SK-N-SH (cell line): ENCODE measurements at regions not wholly inside any gene's neighbourhood (a gene's known extent, or its start where the extent isn't known, plus 50 kb on each side); places are given as distances from the start of the nearest gene placed in this dataset.

Experiments used
- CTCF ChIA-PET: fragments of 300-600, 350-600 bp; formaldehyde crosslinking; extraction: SDS; loops from one replicate; lab custom pipeline; 2021; lab: Yijun Ruan, JAX
- POLR2A ChIA-PET: fragments of 350-600 bp; sonication (Branson Sonifier 250); formaldehyde crosslinking; extraction: SDS; loops from one replicate; lab custom pipeline; 2020; ENCODE audit warnings: antibody characterized with exemption, inconsistent platforms; lab: Yijun Ruan, JAX
- DNase-seq: peaks from one replicate; pipeline ENCODE4 v3.0.0; 2012
- H2AFZ ChIP-seq: fragments of 200-600 bp; sonication (generic); 2 replicates; pipeline ENCODE4 v1.8.1; 2016; ENCODE audit warnings: antibody characterized with exemption, mild to moderate bottlenecking, low read depth
- H3F3A ChIP-seq: fragments of 200-600 bp; sonication (generic); replicated peaks from 2 replicates; pipeline ENCODE3; 2016; ENCODE audit warnings: antibody characterized with exemption, mild to moderate bottlenecking; ENCODE audit not compliant: insufficient read depth
- H3K27ac ChIP-seq, 2 experiments: fragments of 200-500 bp in 1 of 2; fragments of 200-600 bp in 1 of 2; sonication (Bioruptor generic) in 1 of 2; sonication (generic), shearing (Covaris generic) in 1 of 2; 2 replicates each; pipeline versions ENCODE4 v1.5.1 to v1.6.1; 2014 to 2016; ENCODE audit warnings: low read depth in 2 of 2, inconsistent platforms in 1 of 2, low read length in 1 of 2, mild to moderate bottlenecking in 1 of 2, mixed read lengths in 1 of 2
- H3K27me3 ChIP-seq: fragments of 200-600 bp; sonication (generic), shearing (Covaris generic); 2 replicates; pipeline ENCODE4 v1.6.1; 2016; ENCODE audit warnings: mixed run types; ENCODE audit not compliant: insufficient read depth
- H3K36me3 ChIP-seq, 2 experiments: fragments of 200-500 bp in 1 of 2; fragments of 200-600 bp in 1 of 2; sonication (Bioruptor generic) in 1 of 2; sonication (generic) in 1 of 2; replicated peaks in 1 of 2; 2 replicates each; pipeline versions ENCODE3 to v1.5.1; 2014 to 2016; ENCODE audit warnings: low read length in 1 of 2, mild to moderate bottlenecking in 1 of 2; ENCODE audit not compliant: insufficient read depth in 2 of 2, control insufficient read depth in 1 of 2
- H3K4me1 ChIP-seq, 2 experiments: fragments of 200-500 bp in 1 of 2; fragments of 200-600 bp in 1 of 2; sonication (Bioruptor generic) in 1 of 2; sonication (generic), shearing (Covaris generic) in 1 of 2; 2 replicates each; pipeline versions ENCODE4 v1.5.1 to v1.6.1; 2014 to 2016; ENCODE audit warnings: low read depth in 1 of 2, low read length in 1 of 2, mixed run types in 1 of 2; ENCODE audit not compliant: insufficient read depth in 2 of 2, control insufficient read depth in 1 of 2
- H3K4me2 ChIP-seq: fragments of 200-600 bp; sonication (generic), shearing (Covaris generic); 2 replicates; pipeline ENCODE4 v1.6.1; 2017; ENCODE audit warnings: mixed run types
- H3K4me3 ChIP-seq, 2 experiments: fragments of 200-500 bp in 1 of 2; fragments of 200-600 bp in 1 of 2; sonication (Bioruptor generic) in 1 of 2; sonication (generic), shearing (Covaris generic) in 1 of 2; 2 replicates each; pipeline versions ENCODE4 v1.5.1 to v1.8.1; 2014 to 2016; ENCODE audit warnings: low read depth in 2 of 2, inconsistent platforms in 1 of 2, low read length in 1 of 2, mild to moderate bottlenecking in 1 of 2, mixed read lengths in 1 of 2, moderate library complexity in 1 of 2
- H3K79me2 ChIP-seq: fragments of 200-600 bp; sonication (generic); 2 replicates; pipeline ENCODE4 v1.8.1; 2017; ENCODE audit warnings: mild to moderate bottlenecking; ENCODE audit not compliant: insufficient read depth
- H3K9ac ChIP-seq: fragments of 200-600 bp; sonication (generic); 2 replicates; pipeline ENCODE4 v1.6.1; 2017; ENCODE audit warnings: mixed run types
- H3K9me2 ChIP-seq: fragments of 200-600 bp; sonication (generic); 2 replicates; pipeline ENCODE4 v1.6.1; 2017; ENCODE audit warnings: mixed run types
- H3K9me3 ChIP-seq: fragments of 200-600 bp; sonication (generic); 2 replicates; pipeline ENCODE4 v1.6.1; 2017; ENCODE audit warnings: mixed run types, mild to moderate bottlenecking, moderate library complexity
- H4K20me1 ChIP-seq: fragments of 200-600 bp; sonication (generic); 2 replicates; pipeline ENCODE4 v1.6.1; 2017; ENCODE audit warnings: mild to moderate bottlenecking, mixed run types; ENCODE audit not compliant: insufficient read depth
- ELF1 ChIP-seq: IDR thresholded peaks from 2 replicates; pipeline ENCODE4 v1.4.0; 2012
- EZH2phosphoT487 ChIP-seq: fragments of 200-600 bp; sonication (generic); IDR thresholded peaks from 2 replicates; pipeline ENCODE4 v1.6.1; 2017; ENCODE audit warnings: low read depth, mixed run types, mild to moderate bottlenecking, antibody characterized with exemption, moderate library complexity, borderline replicate concordance
- FOXJ3 ChIP-seq: sonication (generic); formaldehyde crosslinking; IDR thresholded peaks from 2 replicates; pipeline ENCODE4 v1.5.1; 2020; ENCODE audit warnings: mild to moderate bottlenecking, missing genetic modification reagents
- FOXM1 ChIP-seq: IDR thresholded peaks from 2 replicates; pipeline ENCODE4 v1.4.0; 2012; ENCODE audit warnings: low read depth, mild to moderate bottlenecking
- GABPA ChIP-seq: IDR thresholded peaks from 2 replicates; pipeline ENCODE4 v1.4.0; 2012; ENCODE audit warnings: low read depth, mild to moderate bottlenecking
- GATA2 ChIP-seq: sonication (generic); formaldehyde crosslinking; IDR thresholded peaks from 2 replicates; pipeline ENCODE4 v1.5.0; 2020; ENCODE audit warnings: mild to moderate bottlenecking, missing genetic modification reagents
- MEF2A ChIP-seq: IDR thresholded peaks from 2 replicates; pipeline ENCODE4 v1.4.0; 2012; ENCODE audit warnings: low read depth, borderline replicate concordance
- PBX3 ChIP-seq: IDR thresholded peaks from 2 replicates; pipeline ENCODE4; 2012
- RAD21 ChIP-seq: IDR thresholded peaks from 2 replicates; pipeline ENCODE4 v1.6.1; 2012; ENCODE audit warnings: mild to moderate bottlenecking, low read length
- RFX5 ChIP-seq: IDR thresholded peaks from 2 replicates; pipeline ENCODE4 v1.6.1; 2012; ENCODE audit warnings: mild to moderate bottlenecking, improper control_type of control experiment, low read length
- RXRA ChIP-seq: IDR thresholded peaks from 2 replicates; pipeline ENCODE4 v1.4.0; 2012; ENCODE audit warnings: low read depth, mild to moderate bottlenecking, borderline replicate concordance
- TAF1 ChIP-seq: IDR thresholded peaks from 2 replicates; pipeline ENCODE4 v1.6.1; 2012; ENCODE audit warnings: low read depth, mild to moderate bottlenecking, low read length, moderate library complexity, borderline replicate concordance
- TEAD4 ChIP-seq: IDR thresholded peaks from 2 replicates; pipeline ENCODE4 v1.4.0; 2012; ENCODE audit warnings: mild to moderate bottlenecking, borderline replicate concordance; ENCODE audit not compliant: insufficient read depth
- USF1 ChIP-seq: IDR thresholded peaks from 2 replicates; pipeline ENCODE4 v1.4.0; 2012; ENCODE audit warnings: low read depth, borderline replicate concordance
- ZBTB33 ChIP-seq: IDR thresholded peaks from 2 replicates; pipeline ENCODE4 v1.4.0; 2012; ENCODE audit warnings: low read depth, borderline replicate concordance
- WGBS: methylation state at CpG from one replicate; pipeline ENCODE4 v1.1.6; 2017; ENCODE audit warnings: low lambda C conversion rate; 5-methylcytosine and 5-hydroxymethylcytosine counted together
- TF ChIP-seq, protein P1 (sequence below): fragments of 150-350 bp; IDR thresholded peaks from 2 replicates; pipeline ENCODE4 v1.6.1; 2016; ENCODE audit warnings: mild to moderate bottlenecking, low read depth, low read length
- TF ChIP-seq, protein P2 (sequence below): fragments of 200-600 bp; sonication (generic); IDR thresholded peaks from 2 replicates; pipeline ENCODE4 v1.6.1; 2017; ENCODE audit warnings: antibody characterized with exemption, mild to moderate bottlenecking, moderate library complexity
- TF ChIP-seq, protein P3 (sequence below): IDR thresholded peaks from 2 replicates; pipeline ENCODE4 v1.4.0; 2012; ENCODE audit warnings: low read depth

GRCh38 chr4:23320931-23321587, 568.8 kb downstream of the PPARGC1A start:
- 0% methylated on average over 1 of the region's 1 CpG for WGBS
- Histone ChIP-seq H3K27me3 (no peaks in the 10 kb centered on the region), H3K4me1 (no peaks in the 10 kb centered on the region), H3K4me3 (no peak overlapping the region), H3K79me2 (no peaks in the 10 kb centered on the region), H3K9ac (no peak overlapping the region), H3K4me2 (no peak overlapping the region), H3K9me2 (no peaks in the 10 kb centered on the region), H3K9me3 (no peaks in the 10 kb centered on the region), H4K20me1 (no peaks in the 10 kb centered on the region), H3K36me3 (no peaks in the 10 kb centered on the region), H3F3A (no peaks in the 10 kb centered on the region), H2AFZ (no peak overlapping the region), H3K27ac (no peak overlapping the region)
- TF ChIP-seq GABPA = no peak
- TF ChIP-seq ELF1 = no peak
- no peak for TF ChIP-seq PBX3
- TF ChIP-seq, protein P1, sequence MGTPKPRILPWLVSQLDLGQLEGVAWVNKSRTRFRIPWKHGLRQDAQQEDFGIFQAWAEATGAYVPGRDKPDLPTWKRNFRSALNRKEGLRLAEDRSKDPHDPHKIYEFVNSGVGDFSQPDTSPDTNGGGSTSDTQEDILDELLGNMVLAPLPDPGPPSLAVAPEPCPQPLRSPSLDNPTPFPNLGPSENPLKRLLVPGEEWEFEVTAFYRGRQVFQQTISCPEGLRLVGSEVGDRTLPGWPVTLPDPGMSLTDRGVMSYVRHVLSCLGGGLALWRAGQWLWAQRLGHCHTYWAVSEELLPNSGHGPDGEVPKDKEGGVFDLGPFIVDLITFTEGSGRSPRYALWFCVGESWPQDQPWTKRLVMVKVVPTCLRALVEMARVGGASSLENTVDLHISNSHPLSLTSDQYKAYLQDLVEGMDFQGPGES = no peak
- TF ChIP-seq, protein P2, sequence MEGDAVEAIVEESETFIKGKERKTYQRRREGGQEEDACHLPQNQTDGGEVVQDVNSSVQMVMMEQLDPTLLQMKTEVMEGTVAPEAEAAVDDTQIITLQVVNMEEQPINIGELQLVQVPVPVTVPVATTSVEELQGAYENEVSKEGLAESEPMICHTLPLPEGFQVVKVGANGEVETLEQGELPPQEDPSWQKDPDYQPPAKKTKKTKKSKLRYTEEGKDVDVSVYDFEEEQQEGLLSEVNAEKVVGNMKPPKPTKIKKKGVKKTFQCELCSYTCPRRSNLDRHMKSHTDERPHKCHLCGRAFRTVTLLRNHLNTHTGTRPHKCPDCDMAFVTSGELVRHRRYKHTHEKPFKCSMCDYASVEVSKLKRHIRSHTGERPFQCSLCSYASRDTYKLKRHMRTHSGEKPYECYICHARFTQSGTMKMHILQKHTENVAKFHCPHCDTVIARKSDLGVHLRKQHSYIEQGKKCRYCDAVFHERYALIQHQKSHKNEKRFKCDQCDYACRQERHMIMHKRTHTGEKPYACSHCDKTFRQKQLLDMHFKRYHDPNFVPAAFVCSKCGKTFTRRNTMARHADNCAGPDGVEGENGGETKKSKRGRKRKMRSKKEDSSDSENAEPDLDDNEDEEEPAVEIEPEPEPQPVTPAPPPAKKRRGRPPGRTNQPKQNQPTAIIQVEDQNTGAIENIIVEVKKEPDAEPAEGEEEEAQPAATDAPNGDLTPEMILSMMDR = no peak
- no peak for TF ChIP-seq EZH2phosphoT487
- ChIA-PET CTCF (interaction anchor here (0.9 to 1.0 kb wide), 2 partner anchors 12 to 84 kb away, joined by 3 to 4 read pairs; no protein-coding TSS in a partner anchor), POLR2A (no interaction called here)
- no peak for DNase-seq

DNA sequence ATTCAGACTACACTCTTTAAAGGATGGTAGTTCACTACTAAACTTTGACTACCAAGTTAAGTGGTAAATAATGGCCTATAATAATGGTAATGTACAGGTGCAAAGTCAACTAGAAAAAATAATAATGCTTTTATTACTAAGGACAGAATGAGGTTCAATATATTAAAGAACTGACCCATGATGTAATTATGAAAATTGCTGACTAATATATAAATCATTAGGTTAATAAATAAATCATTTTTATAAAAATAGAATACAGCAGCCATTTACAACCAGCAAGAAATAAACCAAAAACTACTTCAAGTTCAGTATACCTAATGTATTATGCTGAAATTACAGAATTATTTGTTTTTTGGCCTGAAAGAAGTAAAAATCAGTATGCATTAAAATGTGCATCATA, 577.2 kb downstream of the PPARGC1A start:
- CTCF ChIA-PET = no interaction called here
- TF ChIP-seq RAD21 (no peak), FOXJ3 (CRISPR knock-in tag) (no peak), TEAD4 (no peak), TAF1 (no peak), USF1 (no peak), ELF1 (no peak), RXRA (no peak), GATA2 (CRISPR knock-in tag) (no peak), FOXM1 (no peak), MEF2A (no peak), RFX5 (no peak), ZBTB33 (no peak)
- TF ChIP-seq, protein P2 = no peak
- TF ChIP-seq, protein P3, sequence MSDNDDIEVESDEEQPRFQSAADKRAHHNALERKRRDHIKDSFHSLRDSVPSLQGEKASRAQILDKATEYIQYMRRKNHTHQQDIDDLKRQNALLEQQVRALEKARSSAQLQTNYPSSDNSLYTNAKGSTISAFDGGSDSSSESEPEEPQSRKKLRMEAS = no peak

More for the DNA sequence above, 577.2 kb downstream of the PPARGC1A start:
- Histone ChIP-seq H3K4me1 (no peaks in the 10 kb centered on the region), H2AFZ (no peak overlapping the region), H3K36me3 (no peaks in the 10 kb centered on the region), H3K27me3 (no peaks in the 10 kb centered on the region), H4K20me1 (no peaks in the 10 kb centered on the region), H3K79me2 (no peaks in the 10 kb centered on the region), H3K9me2 (no peaks in the 10 kb centered on the region), H3K27ac (no peak overlapping the region), H3F3A (no peaks in the 10 kb centered on the region), H3K9me3 (no peaks in the 10 kb centered on the region; the same call in 1 of the 2 replicates), H3K4me2 (no peak overlapping the region), H3K4me3 (no peak overlapping the region), H3K9ac (no peak overlapping the region)
- POLR2A ChIA-PET = no interaction called here
- no peak for DNase-seq
